22Rv1 (cell line): ENCODE measurements at regions not wholly inside any gene's neighbourhood (a gene's known extent, or its start where the extent isn't known, plus 50 kb on each side); places are given as distances from the start of the nearest gene placed in this dataset.

Source experiments
- CTCF ChIP-seq: fragments of 450-650 bp; IDR thresholded peaks from 2 replicates; pipeline ENCODE4 v1.5.1; 2017; ENCODE audit warnings: mild to moderate bottlenecking
- ZFX ChIP-seq: fragments of 450-650 bp; IDR thresholded peaks from 2 replicates; pipeline ENCODE4 v1.6.1; 2017; ENCODE audit warnings: antibody characterized with exemption, borderline replicate concordance

- TF ChIP-seq CTCF: no peak
- TF ChIP-seq ZFX: no peak
Measured at GRCh38 chr2:48207201-48207641, 107.3 kb upstream of the FOXN2 start.
